ENCODE measurements at regions not wholly inside any gene's neighbourhood (a gene's known extent, or its start where the extent isn't known, plus 50 kb on each side); places are given as distances from the start of the nearest gene placed in this dataset.
A peak's percentile ranks its signal among the peaks of the same experiment; 100 is the strongest.

DNA sequence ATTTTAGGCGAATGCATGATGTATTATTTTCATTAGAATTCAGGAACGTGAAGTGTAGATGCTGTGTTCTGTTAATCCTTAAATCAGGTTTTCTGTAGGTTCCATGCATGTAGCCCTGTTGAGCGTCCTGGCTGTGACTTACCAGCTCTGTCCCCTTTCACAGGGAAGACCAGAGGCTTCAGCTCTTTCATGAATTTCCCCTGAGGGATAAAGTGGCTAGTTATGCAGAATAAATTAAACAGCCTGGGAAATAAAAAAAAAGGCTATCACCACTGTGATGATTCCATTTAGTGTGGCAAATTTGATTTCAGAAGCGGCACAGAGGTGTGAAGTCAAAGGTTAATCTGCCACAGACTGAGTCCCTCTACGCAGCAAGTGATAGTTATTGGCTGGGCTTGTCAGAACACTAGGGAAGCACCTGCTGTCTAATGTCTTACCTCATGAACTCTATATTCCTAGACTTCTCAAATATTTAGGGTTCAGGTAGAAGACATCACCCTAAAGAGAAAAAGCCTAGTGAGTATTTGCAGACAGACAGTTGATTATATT is 61.6 kb upstream of the LINC00305 start:
- DNase-seq: no peak
- H3K27ac ChIP-seq (ENCODE audit: low read length): no peak overlapping the region
- no peaks in the 10 kb centered on the region for H3K9me3 ChIP-seq (replicated peaks; ENCODE audit: control insufficient read depth, low read depth, low read length)
- H3K36me3 ChIP-seq (ENCODE audit: control insufficient read depth, insufficient read depth, low read length): no peaks in the 10 kb centered on the region
- no peaks in the 10 kb centered on the region for H3K4me1 ChIP-seq (ENCODE audit: control insufficient read depth, insufficient read depth, low read length)
- no peak overlapping the region for H3K4me3 ChIP-seq (ENCODE audit: low read length)
- no CpG with 5 or more reads among the region's 5 CpGs for WGBS (ENCODE audit: insufficient coverage)
- no peaks in the 10 kb centered on the region for H3K27me3 ChIP-seq (ENCODE audit: control insufficient read depth, insufficient read depth, low read length)

DNA sequence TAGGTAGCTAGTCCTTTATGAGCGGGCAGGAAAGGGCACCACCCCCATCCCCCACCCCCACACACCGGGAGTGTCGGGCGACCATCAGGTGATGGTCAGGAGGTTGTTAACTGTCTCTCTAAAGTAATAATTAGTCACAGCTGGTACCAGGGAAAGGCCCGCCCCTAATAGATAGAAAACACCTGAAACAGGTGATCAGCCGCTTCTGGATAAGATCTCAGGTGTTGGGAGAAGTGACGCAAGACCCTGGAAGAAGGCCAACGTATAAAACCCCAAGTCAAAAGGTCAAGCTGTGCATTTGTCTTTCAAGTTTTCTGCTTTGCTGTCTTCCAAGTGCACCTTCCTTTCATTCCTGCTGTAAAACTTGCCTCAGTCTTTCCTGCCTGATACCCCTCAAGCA is 59.6 kb upstream of the LINC00305 start:
- H3K4me3 ChIP-seq (ENCODE audit: low read length): no peak overlapping the region
- 83% methylated on average over 4 of the region's 8 CpGs for WGBS (ENCODE audit: insufficient coverage)
- no peaks in the 10 kb centered on the region for H3K36me3 ChIP-seq (ENCODE audit: control insufficient read depth, insufficient read depth, low read length)
- H3K4me1 ChIP-seq (ENCODE audit: control insufficient read depth, insufficient read depth, low read length): no peaks in the 10 kb centered on the region
- DNase-seq: no peak
- no peak overlapping the region for H3K27ac ChIP-seq (ENCODE audit: low read length)
- H3K9me3 ChIP-seq (replicated peaks; ENCODE audit: control insufficient read depth, low read depth, low read length): no peaks in the 10 kb centered on the region
- no peaks in the 10 kb centered on the region for H3K27me3 ChIP-seq (ENCODE audit: control insufficient read depth, insufficient read depth, low read length)

DNA sequence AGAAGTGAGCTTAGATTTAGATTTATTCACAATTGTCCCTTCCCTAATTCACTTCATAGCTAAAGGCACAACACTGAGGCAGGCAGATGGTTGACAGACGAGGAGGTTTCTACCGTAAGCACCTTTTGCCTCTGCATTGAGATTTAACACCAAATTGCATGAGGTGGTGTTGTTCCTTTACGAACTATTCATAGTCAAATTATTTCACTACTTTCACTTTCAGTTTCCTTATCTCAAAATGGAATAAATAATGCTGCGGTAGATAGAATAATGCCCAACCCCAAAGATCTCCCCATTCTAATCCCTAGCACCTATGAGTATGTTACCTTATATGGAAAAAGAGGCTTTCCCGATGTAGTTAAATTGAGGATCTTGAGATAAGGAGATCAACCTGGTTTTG is 58.9 kb upstream of the LINC00305 start:
- no peaks in the 10 kb centered on the region for H3K27me3 ChIP-seq (ENCODE audit: control insufficient read depth, insufficient read depth, low read length)
- no peaks in the 10 kb centered on the region for H3K36me3 ChIP-seq (ENCODE audit: control insufficient read depth, insufficient read depth, low read length)
- WGBS (ENCODE audit: insufficient coverage): 88% methylated on average over 1 of the region's 5 CpGs
- H3K4me3 ChIP-seq (ENCODE audit: low read length): no peak overlapping the region
- H3K4me1 ChIP-seq (ENCODE audit: control insufficient read depth, insufficient read depth, low read length): peaks cover 2% of the 10 kb centered on the region
- no peak overlapping the region for H3K27ac ChIP-seq (ENCODE audit: low read length)
- no peaks in the 10 kb centered on the region for H3K9me3 ChIP-seq (replicated peaks; ENCODE audit: control insufficient read depth, low read depth, low read length)
- no peak for DNase-seq

DNA sequence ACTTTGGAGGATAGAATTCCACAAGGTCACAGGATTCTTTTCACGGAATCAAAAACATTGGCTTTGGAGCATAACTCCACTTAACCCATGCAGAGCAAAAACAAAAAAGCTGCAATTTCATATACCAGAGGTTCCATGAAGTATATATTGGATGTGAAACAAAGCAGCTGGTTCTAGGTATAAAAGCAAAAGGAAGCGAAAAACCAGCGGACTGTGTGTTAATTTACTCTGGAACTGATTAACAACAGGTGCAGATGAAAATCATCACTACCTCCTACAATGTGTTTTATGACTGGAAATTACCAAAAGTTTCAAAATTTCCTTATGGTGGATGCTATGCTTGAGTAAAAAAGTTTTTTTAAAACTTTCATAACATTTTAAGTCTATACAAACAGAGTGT is 54.4 kb upstream of the LINC00305 start:
- Histone ChIP-seq H3K4me3 (ENCODE audit: low read length) (no peak overlapping the region), H3K4me1 (ENCODE audit: control insufficient read depth, insufficient read depth, low read length) (peaks cover 2% of the 10 kb centered on the region), H3K36me3 (ENCODE audit: control insufficient read depth, insufficient read depth, low read length) (no peaks in the 10 kb centered on the region), H3K27ac (ENCODE audit: low read length) (no peak overlapping the region), H3K27me3 (ENCODE audit: control insufficient read depth, insufficient read depth, low read length) (no peaks in the 10 kb centered on the region), H3K9me3 (replicated peaks; ENCODE audit: control insufficient read depth, low read depth, low read length) (no peaks in the 10 kb centered on the region)
- WGBS (ENCODE audit: insufficient coverage): no CpG with 5 or more reads among the region's 3 CpGs
- DNase-seq: peak; percentile 42

DNA sequence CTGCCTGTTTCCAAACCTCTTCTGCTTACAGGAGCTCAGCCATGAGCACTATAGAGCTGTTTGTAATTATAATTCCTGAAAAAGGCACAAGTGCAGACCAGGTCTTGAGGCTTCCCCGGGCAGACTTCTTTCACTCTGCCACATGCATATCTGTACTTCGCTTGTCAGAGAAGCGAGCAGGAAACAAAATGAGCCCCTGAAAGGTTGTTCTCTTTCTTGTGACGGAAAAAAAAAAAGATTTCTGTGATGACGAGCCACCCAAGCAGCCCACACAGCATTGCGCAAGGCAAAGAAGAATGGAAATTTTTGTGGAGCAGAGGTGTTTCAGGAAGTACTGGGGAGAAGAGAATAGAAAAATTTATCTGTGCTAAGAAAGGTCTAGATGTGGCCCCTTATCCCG is 54.0 kb upstream of the LINC00305 start:
- DNase-seq: no peak
- WGBS (ENCODE audit: insufficient coverage): 19% methylated on average over 3 of the region's 7 CpGs
- H3K36me3 ChIP-seq (ENCODE audit: control insufficient read depth, insufficient read depth, low read length): no peaks in the 10 kb centered on the region

DNA sequence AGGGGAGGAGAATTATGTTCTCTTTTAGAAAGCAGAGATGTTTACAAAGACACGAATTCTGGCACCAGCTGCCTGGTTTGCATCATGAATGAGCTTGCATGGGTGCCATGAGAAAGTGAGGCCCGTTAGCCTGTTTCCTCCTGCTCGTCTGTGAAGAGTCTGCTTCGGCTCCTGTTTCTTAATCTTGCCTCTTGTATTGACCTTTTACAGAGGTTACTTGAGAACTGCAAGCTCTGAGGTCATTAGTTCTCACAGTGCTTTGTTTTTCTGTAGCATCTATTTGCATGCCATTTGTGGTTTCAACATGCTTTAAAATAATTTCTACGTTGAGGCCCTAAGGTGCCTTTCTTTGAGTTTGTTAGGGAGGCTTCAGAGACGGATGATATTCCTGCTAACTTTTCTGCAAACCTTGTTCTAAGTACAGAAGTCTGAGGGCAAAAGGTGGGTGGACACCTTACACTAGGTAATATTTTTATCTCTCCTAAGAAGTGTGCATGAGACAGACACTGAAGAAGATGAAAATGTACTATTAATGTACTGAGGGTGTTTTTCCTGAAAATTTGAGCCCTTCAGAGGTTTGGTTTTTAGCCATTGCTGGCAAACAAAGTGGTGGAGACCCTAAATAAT is 53.4 kb upstream of the LINC00305 start:
- H3K4me3 ChIP-seq (ENCODE audit: low read length): no peak overlapping the region
- WGBS (ENCODE audit: insufficient coverage): 31% methylated on average over 4 of the region's 6 CpGs
- no peaks in the 10 kb centered on the region for H3K27me3 ChIP-seq (ENCODE audit: control insufficient read depth, insufficient read depth, low read length)
- no peaks in the 10 kb centered on the region for H3K9me3 ChIP-seq (replicated peaks; ENCODE audit: control insufficient read depth, low read depth, low read length)
- H3K4me1 ChIP-seq (ENCODE audit: control insufficient read depth, insufficient read depth, low read length): peaks cover 2% of the 10 kb centered on the region
- H3K27ac ChIP-seq (ENCODE audit: low read length): no peak overlapping the region
- DNase-seq: peak; percentile 21
- no peaks in the 10 kb centered on the region for H3K36me3 ChIP-seq (ENCODE audit: control insufficient read depth, insufficient read depth, low read length)

More for the DNA sequence above, 54.0 kb upstream of the LINC00305 start:
- peaks cover 2% of the 10 kb centered on the region for H3K4me1 ChIP-seq (ENCODE audit: control insufficient read depth, insufficient read depth, low read length)
- no peak overlapping the region for H3K27ac ChIP-seq (ENCODE audit: low read length)
- H3K9me3 ChIP-seq (replicated peaks; ENCODE audit: control insufficient read depth, low read depth, low read length): no peaks in the 10 kb centered on the region
- no peaks in the 10 kb centered on the region for H3K27me3 ChIP-seq (ENCODE audit: control insufficient read depth, insufficient read depth, low read length)
- H3K4me3 ChIP-seq (ENCODE audit: low read length): no peak overlapping the region

DNA sequence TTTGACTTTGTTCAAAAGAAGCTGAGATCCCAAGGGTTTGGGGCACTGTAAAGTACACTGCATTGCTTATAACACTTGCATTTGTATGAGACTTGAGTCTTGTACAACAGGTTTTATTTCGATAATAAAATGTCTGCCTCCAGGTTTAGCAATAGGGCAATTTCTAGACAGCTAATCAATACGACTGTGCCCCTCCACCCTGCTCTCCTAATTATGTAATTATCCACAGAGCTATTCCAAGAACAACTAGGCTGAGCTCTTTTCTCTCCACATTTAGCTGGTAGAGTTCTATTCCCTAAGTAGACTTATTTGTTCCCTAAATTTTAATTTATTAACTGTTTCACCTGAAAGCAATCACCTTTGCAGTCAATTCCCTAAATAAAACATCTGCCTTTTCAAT is 52.9 kb upstream of the LINC00305 start:
- Histone ChIP-seq H3K4me1 (ENCODE audit: control insufficient read depth, insufficient read depth, low read length) (peaks cover 2% of the 10 kb centered on the region), H3K9me3 (replicated peaks; ENCODE audit: control insufficient read depth, low read depth, low read length) (no peaks in the 10 kb centered on the region), H3K36me3 (ENCODE audit: control insufficient read depth, insufficient read depth, low read length) (no peaks in the 10 kb centered on the region), H3K27ac (ENCODE audit: low read length) (no peak overlapping the region), H3K4me3 (ENCODE audit: low read length) (no peak overlapping the region), H3K27me3 (ENCODE audit: control insufficient read depth, insufficient read depth, low read length) (no peaks in the 10 kb centered on the region)
- no peak for DNase-seq
- WGBS (ENCODE audit: insufficient coverage): no CpG with 5 or more reads among the region's 2 CpGs

DNA sequence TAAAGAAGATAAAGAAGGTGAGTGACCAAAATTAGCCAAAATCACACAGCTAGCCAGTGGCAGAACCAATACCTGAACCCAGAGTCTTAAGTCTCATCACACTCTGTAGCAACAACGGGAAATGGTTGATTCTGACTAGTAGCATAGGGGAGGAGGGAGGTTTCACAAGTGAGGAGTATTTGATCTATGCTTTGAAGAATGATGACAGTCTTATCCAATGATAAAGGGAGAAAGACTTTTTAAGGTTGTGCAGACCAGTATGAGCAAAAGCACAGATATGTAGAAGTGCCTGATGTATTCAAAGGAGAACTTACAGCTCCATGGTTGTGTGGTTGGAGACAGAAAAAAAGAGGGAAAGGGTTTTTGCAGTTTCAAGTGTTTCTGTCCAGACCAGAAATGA is 50.7 kb upstream of the LINC00305 start:
- DNase-seq: no peak
- no peaks in the 10 kb centered on the region for H3K9me3 ChIP-seq (replicated peaks; ENCODE audit: control insufficient read depth, low read depth, low read length)
- H3K4me1 ChIP-seq (ENCODE audit: control insufficient read depth, insufficient read depth, low read length): peaks cover 2% of the 10 kb centered on the region
- no peak overlapping the region for H3K4me3 ChIP-seq (ENCODE audit: low read length)
- no peaks in the 10 kb centered on the region for H3K27me3 ChIP-seq (ENCODE audit: control insufficient read depth, insufficient read depth, low read length)
- WGBS (ENCODE audit: insufficient coverage): no CpG with 5 or more reads among the region's 1 CpG
- H3K36me3 ChIP-seq (ENCODE audit: control insufficient read depth, insufficient read depth, low read length): no peaks in the 10 kb centered on the region
- no peak overlapping the region for H3K27ac ChIP-seq (ENCODE audit: low read length)

Data from muscle of leg (tissue), 3 donors.